HCEC 1CT (cell line): ENCODE measurements at regions not wholly inside any gene's neighbourhood (a gene's known extent, or its start where the extent isn't known, plus 50 kb on each side); places are given as distances from the start of the nearest gene placed in this dataset.

ENCODE experiments used
- DNase-seq: peaks from one replicate; pipeline ENCODE4 v3.0.0-alpha.2; 2017

DNA sequence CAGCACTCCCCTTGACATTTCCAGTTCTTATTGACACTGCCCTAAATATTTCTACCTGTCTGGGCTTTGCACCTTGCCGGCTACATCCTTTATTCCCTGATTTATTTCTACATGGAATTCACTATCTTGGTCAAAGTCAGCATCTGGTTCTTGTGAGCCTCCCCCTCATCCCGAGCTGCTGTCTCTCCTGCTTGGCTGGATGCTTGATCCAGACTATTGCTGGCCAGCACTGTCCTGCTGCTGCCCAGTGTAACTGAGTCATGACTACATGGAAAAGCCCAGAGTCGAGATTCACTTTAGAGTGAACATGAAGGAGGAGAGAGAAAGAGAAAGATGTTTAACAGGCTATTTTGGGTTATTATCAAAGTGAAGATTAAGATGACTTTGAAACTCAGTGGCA is 142.2 kb downstream of the OPN5 start:
- DNase-seq, result no peak

DNA sequence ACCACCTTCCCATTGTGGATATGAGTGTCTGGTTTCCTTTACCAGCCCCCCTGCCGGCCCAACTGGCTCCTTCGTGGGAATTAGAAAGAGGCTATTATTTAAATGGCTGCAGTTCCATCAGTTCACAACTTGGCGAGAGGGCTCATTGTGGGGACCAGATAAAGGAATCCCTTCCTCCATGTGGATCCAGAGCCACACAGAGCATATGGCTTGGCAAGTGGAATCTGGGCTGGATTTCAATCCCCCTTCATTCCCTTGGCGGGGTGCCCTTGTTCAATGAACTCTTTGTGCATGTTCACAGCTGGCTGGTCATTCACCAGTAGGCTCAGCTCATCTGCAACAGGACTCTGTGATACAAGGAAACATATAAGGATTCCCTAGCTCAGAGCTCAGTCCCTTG is 140.6 kb downstream of the OPN5 start:
- no peak for DNase-seq

DNA sequence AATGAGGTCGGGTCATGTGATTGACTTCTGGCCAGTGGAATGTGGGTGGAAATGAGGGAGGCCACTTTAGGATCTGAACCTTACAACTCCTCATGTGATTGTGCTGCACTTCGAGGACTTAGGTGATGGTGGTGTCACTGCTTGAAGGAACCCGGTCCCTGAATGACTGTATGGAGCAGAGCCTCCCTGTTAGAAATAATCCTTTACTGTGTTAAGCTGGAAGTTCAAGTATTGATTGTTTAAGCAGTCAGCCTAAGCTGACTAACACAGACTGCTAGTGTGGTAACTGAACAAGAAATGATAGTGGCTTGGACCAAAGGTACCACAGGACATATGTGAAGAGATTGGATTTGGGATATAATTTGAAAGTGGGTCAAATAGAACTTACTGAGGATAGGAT is 138.0 kb downstream of the OPN5 start:
- no peak for DNase-seq

GRCh38 chr6:47917811-47918210 is 136.0 kb downstream of the OPN5 start:
- no peak for DNase-seq

GRCh38 chr6:47917202-47917601 is 135.4 kb downstream of the OPN5 start:
- no peak for DNase-seq

GRCh38 chr6:47915017-47915416 is 133.2 kb downstream of the OPN5 start:
- no peak for DNase-seq

DNA sequence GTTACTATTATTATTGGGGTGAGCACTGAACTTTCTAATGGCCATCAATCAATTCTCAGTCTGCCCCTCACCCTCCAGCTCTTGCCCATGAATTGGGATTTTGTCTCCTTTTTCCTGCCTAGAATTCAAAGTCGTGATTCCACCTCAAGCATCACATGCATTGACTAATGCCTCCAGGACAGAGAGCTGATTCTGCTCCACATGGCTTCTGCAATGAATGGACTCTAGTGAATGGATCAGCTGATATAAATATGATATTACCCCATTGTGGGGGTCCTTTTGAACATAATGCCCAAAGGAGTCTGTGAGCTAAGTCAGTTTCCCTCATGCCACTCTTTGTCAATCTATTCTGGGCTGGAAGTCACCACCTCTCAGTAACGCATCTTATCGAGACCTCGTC is 126.4 kb downstream of the OPN5 start:
- no peak for DNase-seq

- no peak for DNase-seq
Observed at GRCh38 chr6:47905717-47906116, 123.9 kb downstream of the OPN5 start.

DNA sequence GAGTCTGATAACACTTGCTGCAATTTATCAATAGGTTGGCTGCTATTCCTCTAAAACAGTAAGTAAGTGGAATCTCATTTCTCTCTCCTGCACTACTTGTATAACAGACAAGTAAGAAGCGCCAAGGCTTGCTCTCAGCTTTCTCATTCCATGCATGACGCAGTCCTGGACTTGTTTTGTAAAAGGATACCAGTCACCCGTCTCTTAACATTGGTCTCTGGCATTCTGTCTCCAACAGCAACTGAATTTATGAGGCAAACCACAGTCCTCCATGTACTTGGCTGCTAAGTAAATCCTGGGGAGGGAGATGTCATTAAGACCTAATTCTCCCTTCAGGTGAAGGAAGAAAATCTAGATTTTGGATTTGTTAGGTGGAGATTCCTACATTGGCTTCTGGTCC is 115.4 kb downstream of the OPN5 start:
- no peak for DNase-seq

DNA sequence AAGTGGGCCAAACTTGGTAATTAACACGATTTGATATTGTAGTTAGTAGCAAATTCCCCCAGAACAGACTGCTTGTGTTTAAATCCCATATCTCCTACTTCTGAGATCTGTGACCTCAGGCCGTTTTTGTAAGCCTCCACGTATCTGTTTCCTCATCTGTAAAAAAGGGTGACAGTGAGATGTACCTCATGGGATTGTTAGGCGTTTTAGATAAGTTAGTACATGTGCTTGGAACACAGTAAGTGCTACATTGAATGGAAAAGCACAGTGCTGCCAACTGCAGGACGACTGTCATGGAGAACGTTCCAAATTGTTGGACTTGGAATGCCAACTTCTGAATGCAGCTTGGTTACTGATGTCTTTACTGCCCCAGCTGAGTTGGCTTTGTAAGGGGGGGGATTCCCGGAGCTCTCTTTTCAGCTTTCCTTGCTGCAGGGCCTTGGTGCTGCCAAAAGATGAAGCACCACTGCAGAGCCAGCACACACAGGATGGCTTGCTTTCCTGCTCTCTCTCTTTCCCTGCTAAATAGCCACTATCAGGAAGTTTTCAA is 108.6 kb downstream of the OPN5 start:
- DNase-seq, result no peak

- no peak for DNase-seq
Observed at GRCh38 chr6:47879015-47879414, 97.2 kb downstream of the OPN5 start.
